RWPE1 (cell line): ENCODE measurements at regions not wholly inside any gene's neighbourhood (a gene's known extent, or its start where the extent isn't known, plus 50 kb on each side); places are given as distances from the start of the nearest gene placed in this dataset.

ENCODE experiments used
- CTCF ChIA-PET: fragments of 350-600 bp; sonication (Branson Sonifier 250); formaldehyde crosslinking; extraction: SDS; loops from one replicate; lab custom pipeline; 2021; lab: Yijun Ruan, JAX
- POLR2A ChIA-PET: fragments of 400-600 bp; formaldehyde crosslinking; extraction: SDS; loops from one replicate; lab custom pipeline; 2020; ENCODE audit warnings: antibody characterized with exemption; ENCODE audit not compliant: low non-redundant PET; lab: Yijun Ruan, JAX
- DNase-seq: peaks from one replicate; pipeline ENCODE4 v3.0.0; 2012; ENCODE audit warnings: low spot score
- H3K27ac ChIP-seq: fragments of 450-650 bp; 2 replicates; pipeline ENCODE4 v1.5.1; 2017
- TF ChIP-seq, protein P1 (sequence below): fragments of 450-650 bp; conservative IDR thresholded peaks from 2 replicates; pipeline ENCODE4 v1.5.1; 2017; ENCODE audit warnings: low read depth, mild to moderate bottlenecking

- TF ChIP-seq, protein P1, sequence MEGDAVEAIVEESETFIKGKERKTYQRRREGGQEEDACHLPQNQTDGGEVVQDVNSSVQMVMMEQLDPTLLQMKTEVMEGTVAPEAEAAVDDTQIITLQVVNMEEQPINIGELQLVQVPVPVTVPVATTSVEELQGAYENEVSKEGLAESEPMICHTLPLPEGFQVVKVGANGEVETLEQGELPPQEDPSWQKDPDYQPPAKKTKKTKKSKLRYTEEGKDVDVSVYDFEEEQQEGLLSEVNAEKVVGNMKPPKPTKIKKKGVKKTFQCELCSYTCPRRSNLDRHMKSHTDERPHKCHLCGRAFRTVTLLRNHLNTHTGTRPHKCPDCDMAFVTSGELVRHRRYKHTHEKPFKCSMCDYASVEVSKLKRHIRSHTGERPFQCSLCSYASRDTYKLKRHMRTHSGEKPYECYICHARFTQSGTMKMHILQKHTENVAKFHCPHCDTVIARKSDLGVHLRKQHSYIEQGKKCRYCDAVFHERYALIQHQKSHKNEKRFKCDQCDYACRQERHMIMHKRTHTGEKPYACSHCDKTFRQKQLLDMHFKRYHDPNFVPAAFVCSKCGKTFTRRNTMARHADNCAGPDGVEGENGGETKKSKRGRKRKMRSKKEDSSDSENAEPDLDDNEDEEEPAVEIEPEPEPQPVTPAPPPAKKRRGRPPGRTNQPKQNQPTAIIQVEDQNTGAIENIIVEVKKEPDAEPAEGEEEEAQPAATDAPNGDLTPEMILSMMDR = no peak
- CTCF ChIA-PET = interaction anchor here (0.7 kb wide), 1 partner anchor 304 kb away, joined by 5 read pairs; no protein-coding TSS in a partner anchor
- H3K27ac ChIP-seq = no peak overlapping the region
- POLR2A ChIA-PET = no interaction called here
- no peak for DNase-seq
These were observed 637.1 kb upstream of the CCDC54 start for GRCh38 chr3:106740116-106740515.

DNA sequence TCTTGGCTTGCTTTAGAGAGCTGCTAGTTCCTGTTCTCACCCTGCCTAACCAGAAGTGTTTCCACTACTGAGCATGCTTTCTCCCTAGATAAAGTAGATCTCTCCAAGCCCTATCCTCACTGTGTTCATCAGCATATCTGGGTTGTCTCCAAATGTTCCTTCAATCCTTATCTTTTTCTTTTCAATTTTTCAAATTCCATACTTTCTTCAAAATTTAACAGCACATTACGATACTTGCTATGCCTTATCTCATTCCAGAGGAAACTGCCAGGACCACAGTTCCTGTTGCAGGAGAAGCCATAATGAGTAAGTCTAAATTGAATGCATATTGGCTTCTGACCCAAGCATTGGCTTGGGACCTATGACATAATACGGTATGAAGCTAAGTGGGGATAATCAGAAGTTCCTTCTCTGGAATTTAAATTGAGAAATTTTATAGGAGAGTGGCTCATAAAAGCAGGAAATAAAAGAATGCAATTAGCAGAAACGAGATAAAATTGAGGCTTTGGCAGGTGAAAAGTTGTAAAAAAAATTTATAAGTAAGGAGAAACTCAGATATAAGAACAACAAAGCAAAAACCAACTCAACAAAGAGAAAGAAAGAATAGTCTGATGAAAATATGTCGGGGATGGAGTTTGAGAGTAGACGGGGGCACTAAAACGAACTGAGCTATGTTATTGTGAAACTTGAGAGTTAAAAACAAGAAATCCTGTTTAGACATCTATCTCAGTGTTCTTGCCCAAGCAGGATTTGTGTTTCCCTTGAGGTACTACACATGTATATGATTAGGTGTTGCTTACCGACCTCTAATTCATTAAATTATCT is 631.7 kb upstream of the CCDC54 start:
- TF ChIP-seq, protein P1 = no peak
- no peak for DNase-seq
- POLR2A ChIA-PET = no interaction called here
- H3K27ac ChIP-seq = no peak overlapping the region
- CTCF ChIA-PET = interaction anchor here (0.6 kb wide), 1 partner anchor 34 kb away, joined by 5 read pairs; no protein-coding TSS in a partner anchor

DNA sequence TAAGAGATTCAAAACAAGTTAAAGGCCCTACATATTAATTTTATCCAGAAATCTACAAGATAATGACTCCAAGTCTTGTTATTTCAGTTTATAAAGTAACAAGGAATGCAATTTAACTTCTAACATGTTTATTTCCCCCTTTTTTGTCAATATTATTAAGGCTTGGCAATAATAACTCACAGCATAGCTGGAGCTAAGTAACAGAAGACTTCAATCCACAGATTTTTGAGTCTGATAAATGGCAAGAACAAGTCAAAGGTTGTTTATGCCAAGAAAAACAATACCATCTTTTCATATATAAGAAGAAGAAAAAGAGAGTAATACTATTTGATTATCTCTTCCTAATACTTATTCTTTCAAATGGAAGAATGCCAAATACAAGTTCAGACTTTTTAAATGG is 631.0 kb upstream of the CCDC54 start:
- ChIA-PET CTCF (interaction anchor here (0.6 kb wide), 1 partner anchor 33 kb away, joined by 5 read pairs; no protein-coding TSS in a partner anchor), POLR2A (no interaction called here)
- TF ChIP-seq, protein P1 = no peak
- no peak for DNase-seq
- no peak overlapping the region for H3K27ac ChIP-seq

- TF ChIP-seq, protein P1 = no peak
- H3K27ac ChIP-seq = no peak overlapping the region
- DNase-seq = no peak
- CTCF ChIA-PET = no interaction called here
- POLR2A ChIA-PET = no interaction called here
These were observed 628.6 kb upstream of the CCDC54 start for GRCh38 chr3:106748472-106749262.

DNA sequence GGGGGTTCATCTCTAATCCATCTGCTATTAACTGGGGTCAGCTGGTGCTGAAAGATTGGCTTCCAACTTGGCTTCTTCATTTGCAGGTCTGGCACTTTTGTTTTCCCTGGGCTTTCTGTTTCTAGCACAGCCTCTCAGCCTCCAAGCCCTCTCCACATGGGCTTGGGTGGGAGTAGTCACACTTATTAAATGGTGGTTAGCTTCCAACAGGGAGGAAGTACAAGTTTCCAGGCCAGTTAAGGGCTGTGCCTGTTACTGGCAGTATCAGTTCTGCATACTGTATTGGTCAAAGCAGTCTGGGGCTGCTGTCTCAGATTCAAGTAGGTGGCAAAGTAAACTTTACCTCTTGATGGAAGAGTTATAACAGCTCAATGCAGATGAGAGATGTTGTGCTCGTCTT is 627.1 kb upstream of the CCDC54 start:
- TF ChIP-seq, protein P1 = no peak
- no peak for DNase-seq
- CTCF ChIA-PET = interaction anchor here (1.0 kb wide), 1 partner anchor 9 kb away, joined by 3 read pairs; no protein-coding TSS in a partner anchor
- H3K27ac ChIP-seq = no peak overlapping the region
- POLR2A ChIA-PET = no interaction called here

DNA sequence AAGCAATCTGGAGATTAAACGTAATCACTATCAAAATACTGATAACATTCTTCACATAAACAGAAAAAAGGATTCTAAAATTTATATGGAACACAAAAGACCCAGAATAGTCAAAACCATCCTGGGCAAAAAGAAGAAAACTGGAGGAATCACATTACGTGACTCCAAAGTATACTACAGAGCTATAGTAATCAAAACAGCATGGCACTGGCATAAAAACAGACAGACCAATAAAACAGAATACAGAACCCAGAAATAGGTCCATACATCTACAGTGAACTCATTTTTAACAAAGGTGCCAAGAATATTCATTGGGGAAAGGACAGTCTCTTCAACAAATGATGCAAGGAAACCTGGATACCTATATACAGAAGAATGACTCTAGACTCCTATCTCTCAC is 621.9 kb upstream of the CCDC54 start:
- DNase-seq = no peak
- POLR2A ChIA-PET = no interaction called here
- CTCF ChIA-PET = no interaction called here
- no peak overlapping the region for H3K27ac ChIP-seq
- TF ChIP-seq, protein P1 = no peak
